Activated CD4-positive, alpha-beta T cell treated with anti-CD3 and anti-CD28 coated beads, Interleukin-2, amount 50 U/mL, for 1 hour (primary cell): ENCODE measurements at regions not wholly inside any gene's neighbourhood (a gene's known extent, or its start where the extent isn't known, plus 50 kb on each side); places are given as distances from the start of the nearest gene placed in this dataset.

Experiments used
- DNase-seq: peaks from one replicate; pipeline ENCODE4 v3.0.0-alpha.2; 2020

DNA sequence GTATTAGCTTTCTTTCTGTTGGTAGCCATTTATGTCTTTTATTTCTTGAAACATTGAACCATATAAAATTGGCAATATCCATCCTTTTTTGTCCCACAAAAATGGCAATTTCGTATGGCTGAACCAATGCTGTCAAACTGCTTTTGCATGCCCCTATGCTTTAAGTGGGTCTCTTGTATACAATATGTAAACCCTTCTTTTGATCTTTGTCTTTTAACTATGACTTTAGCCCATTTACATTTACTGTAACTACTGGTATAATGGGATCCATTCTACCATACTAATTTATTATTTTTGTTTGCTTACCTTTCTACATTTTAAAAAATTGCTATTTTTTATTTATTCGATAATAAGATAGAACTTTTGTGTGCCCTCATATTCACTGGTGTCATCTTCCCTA lies 93.4 kb downstream of the TENT4A start:
- DNase-seq: no peak

DNA sequence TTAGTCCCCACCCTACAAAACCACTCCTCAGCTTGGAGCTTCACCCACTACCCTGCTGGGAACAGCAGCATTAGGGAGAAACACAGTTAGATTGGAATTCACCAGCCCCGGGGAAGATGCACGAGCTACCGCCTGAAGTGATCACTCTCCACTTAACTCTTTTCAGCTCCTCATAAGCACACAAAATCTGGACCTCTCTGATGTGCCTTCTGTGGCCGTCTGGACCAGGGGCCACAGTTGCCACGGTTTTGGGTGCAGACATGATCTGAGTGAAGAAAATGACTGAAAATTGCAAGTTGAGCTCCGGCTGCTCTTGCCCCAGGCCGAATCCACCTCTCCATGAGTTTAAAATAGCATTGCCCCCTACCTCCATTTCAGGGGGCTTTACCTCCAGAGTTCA lies 95.2 kb downstream of the TENT4A start:
- DNase-seq: no peak

DNA sequence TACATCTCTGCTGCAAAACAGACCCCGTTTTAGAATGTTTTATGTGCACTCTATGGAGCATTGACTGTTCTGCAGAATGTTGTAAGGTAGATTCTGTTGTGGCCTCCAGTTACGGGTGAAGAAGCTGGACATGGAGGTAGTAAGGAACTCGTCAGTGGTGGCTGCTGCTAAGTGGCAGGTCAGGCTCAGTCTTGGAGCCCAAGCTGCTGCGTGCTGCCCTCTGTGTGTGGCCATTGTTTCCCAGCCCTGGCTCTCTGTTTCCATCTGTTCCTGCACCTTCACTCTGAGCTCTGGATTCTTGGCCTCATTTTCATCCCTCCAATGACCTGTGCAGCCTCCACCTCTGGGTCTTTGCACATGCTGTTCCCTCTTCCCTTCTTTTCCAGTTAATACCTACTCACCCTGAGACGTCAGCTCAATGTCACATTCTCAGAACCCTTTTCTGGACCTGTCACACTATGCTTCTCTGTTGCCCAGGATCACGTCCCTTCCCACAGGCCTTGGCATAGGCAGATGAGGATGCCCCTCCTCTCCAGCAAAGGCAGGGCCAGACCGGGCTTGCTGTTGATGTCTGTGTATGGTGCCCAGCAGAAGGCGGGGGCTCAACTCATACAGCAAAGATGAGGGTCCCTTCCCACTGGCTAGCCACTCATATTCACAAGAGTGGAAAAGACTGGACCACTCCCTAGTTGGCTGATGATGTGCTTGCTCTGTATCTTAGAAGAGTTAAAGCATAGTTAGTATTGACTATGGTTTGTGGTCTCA lies 97.6 kb downstream of the TENT4A start:
- DNase-seq: no peak

DNA sequence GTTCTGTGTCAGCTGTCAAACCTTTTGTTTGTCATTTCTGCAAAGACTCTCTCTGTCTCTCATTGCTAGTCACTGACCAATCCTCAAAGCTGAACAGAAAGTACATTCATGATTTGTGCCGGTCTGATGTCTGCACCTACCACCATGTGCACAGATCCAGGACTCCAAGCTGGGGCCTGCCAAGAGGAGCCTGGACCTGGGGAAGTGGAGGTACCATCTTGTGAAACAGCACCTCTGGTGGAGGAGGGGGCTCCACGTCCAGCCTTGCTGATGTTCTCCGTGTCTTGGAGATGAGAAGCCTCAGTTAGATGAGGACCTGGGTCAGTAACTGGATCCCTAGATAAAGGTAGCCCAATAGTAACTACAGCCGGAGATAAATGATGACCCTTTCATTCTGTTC lies 98.9 kb downstream of the TENT4A start:
- DNase-seq: no peak

DNA sequence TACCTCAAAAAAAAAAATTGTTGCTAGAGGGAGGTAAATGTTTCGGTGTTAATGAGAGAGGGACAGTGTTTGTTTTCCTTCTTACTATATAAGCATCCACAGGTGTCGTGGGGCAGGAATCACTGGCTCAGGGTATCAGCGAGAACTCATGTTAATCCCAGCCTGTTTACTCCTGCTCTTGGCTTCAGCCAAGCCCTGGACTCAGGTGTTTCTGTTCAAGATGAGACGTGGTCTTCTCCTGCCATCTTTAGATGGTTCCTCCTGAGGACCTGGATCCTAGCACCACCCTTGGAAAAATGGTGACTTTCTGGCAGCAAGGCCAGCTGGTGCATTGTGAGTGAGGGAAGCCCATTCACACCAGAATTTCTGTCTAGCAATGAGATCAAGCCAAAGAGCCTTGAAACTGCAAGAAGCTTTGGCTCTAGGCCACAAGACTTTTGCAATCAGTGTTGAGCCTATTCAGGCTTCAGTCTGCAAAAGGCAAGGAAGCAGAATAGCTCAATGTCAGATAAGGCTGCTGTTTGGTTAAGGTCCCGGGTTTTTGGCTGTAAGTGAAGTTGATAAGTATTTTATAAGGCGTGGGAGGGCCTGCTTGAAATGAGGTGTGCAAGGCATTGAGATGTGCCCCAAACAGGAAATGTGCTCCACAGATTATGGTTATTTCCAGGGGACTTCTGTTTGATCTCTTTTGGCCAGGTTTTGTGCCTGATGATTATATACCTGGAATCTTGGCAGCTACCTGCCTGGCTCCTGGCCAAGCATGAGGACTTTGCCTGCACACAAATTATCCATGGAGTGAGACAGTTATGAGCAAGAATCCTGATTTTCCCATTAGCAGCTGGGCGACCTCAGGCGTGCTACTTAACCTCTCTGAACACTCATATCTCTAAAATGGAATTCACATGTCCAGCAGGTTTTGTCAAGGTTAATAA lies 99.8 kb downstream of the TENT4A start:
- no peak for DNase-seq

DNA sequence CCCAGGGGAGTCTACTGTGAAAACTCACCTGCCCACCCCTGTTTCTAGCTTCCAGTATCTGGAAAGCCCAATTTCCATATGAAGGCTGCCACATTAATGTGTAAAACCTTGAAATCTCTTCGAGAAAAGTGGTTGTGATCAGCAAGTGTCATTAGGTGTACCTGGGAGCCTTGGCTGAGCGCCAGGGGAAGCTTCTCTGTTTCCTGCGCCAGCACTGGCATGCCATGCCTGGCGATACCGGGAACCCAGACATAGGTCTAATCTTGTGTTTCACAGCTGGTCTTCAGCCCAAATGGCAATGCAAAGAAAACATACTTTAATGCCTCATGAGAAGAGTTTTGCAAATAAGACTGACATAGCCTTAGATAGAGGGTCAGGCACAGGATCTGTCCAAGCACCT lies 101.6 kb downstream of the TENT4A start:
- no peak for DNase-seq

DNA sequence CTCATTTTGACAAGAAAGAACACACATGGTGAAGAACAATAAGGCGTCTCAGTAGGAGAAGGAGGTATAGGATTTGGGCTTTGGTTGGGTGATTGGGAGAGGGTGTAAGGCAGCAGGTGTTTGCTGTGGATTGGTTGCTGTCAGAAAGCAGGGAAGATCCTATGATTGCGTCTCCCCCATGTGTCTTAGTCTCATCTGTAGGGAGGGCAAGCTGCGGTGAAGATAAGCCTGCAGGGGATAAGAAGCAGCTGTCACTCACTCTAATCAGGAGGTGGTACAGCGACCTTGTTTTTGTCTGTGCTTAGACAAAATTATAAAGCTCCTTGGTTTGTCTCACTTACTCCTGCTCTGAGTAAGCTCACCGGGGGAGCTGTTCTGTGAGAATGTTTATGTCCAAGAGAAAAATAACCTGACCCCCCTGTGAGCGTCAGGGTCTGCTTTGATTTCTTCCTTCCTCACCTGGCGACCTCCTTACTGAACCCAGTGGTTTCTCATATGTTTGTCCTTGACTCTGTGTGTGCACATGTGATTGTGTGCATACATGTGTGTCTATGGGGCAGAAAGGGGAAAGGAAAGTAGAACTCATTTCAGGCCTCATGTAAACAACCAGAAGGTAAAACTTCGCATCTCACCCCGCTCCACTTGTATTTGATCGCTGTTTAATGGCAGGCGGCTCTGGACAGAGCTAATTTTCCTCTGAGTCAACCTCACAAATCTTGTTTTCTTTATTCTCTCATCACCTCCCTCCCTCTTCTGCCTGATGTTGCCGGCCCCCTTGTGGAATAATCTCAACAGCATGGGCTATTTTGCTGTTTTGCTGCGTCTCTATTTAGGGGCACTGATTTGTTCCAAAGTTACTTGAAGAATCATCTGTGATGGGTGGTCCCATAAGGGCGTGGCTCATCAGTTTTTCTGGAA lies 105.6 kb downstream of the TENT4A start:
- no peak for DNase-seq

DNA sequence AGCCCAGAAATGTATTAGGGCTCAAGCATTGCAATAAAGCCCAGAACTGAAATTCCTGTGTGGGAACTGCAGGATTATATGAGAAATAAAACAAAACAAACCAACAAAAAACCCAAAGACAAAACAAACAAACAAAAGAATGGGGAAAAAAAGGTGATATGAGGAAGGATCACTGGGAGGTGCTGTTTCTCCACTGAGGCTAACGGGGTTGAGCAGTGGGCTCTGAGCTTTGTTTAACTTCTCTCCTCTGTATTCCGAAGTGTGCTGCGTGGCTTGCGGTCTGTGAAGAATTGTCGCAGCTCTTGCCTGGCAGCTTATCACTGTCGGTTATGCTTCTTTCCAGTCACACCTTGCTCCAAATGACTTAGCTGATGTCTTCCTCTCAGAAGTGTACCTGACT lies 106.3 kb downstream of the TENT4A start:
- no peak for DNase-seq

DNA sequence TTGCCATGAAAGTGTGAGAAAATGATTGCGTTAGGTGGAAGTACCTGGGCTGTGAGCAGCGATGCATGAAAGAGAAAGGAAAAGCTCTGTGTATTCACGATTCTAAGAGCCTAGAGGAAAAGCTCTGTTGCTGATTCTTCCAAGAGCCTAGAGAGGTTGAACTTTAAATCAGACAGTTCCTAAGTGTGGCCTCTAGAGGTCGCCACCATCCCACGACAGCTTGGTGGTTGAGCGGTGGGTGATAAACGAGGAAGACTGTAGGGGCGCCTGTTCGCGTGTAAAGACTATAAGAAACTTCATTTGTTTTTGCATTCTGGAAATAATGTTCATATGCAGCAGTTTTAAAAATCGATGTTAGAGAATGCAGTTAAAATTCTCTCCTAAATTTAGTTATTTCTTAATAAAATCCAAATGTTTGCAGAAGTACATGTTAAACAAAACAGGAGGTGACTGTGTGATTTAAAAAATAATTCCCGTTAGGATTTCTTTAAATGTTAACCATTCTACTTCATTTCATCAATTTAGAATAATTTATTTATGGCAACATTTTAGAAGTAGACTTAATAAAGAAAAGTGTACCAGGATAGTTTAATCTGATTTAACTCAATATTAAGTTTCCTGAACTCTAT lies 107.7 kb downstream of the TENT4A start:
- DNase-seq: peak; percentile 35

DNA sequence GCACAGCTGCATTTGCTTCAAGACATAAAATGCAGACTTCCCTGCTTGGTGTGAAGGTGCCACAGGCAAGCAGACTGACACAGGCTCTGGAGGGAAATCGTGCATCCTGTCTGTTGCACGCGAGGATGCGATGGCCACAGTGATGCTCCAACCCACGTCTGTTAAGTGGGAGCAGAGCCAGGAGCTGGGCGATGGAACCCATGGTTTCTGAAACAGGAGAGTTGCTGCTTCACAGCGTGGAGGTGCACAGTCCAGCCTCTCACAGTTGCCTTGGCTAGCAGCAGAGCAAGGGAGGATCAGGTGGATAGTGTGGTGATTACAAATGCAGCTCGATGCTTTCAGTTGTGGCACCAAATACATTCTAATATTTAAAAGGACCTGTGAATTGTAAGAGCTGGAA lies 108.8 kb downstream of the TENT4A start:
- no peak for DNase-seq

DNA sequence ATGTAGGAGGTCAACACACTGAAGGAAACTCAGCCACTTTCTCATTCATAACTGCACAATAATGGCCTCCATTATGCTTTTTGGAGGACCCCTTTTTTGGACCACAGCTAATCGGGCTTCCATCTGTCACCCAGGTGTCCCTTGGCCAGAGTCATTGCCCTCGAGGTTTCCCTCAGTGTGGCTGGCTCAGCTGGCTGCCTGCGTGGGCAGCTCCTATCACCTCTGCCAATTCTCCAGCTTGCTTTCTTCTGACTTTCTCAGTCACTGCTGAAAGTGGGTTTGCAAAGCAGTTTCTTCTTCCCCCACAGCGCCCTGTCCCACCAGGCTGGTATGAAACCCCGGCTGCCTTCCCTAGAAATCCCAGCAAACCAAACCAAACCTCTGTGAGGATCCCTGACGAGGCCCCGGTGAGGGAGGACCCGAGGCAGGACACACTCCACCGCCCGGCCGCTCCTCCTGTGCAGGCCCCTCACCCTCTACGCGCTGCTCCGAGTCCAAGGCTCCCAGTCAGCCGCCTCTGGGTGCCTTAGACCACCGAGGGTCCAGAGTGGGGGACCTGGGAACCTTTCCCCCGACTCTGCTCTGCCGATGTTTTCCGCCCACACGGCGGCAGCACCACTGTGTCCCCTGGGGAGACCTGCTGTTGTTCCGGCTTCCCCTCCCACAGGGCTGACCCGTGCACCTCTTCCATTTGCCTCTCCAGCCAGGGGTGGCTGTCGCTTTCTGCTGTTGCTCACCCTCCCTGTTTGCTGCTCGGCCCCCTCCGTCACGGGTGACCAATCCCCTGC lies 109.5 kb downstream of the TENT4A start:
- no peak for DNase-seq

DNA sequence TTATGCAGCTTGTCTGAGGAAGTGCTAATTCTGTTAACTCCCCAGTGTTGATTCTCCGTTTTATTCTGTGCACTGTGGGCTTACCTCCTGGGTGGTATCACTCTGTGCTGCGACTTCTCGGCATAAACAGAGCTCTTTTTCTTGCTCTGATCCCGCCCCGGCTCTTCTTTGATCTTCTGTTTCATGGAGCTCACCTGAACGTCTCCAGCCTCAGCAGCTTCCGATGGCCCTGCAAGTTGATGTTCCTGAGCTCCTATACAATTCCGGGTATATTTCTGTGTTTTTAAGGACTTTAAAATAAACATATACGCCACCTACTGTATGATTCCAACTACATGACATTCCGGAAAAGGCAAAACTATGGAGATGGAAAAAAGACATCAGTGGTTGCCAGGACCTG lies 110.8 kb downstream of the TENT4A start:
- DNase-seq: no peak

DNA sequence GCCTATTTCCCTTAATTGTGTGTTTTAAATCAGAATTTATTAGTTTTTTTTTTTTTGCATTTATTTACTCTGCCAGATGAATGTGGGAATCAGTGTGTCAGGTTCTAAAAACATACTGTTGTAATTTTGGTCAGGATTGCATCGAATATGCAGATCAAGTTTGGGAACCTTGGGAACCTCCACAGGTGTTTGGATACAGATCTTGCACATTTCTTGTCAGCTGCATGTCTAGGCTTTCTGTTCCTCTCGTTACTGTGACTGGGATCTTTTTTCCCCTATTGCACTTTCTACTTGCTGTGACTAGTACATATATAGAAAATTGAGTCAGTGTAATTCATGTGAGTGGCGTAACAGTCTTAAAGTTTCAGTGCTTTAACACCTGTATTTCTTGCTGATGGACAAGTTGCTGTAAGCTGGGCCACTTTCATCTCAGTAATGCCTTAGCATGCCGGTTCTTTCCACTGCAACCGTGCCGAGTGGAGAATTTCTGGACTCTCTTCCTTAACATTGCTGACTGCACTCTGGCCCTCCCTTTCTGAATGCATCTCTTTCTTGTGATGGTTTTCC lies 112.5 kb downstream of the TENT4A start:
- DNase-seq: no peak

DNA sequence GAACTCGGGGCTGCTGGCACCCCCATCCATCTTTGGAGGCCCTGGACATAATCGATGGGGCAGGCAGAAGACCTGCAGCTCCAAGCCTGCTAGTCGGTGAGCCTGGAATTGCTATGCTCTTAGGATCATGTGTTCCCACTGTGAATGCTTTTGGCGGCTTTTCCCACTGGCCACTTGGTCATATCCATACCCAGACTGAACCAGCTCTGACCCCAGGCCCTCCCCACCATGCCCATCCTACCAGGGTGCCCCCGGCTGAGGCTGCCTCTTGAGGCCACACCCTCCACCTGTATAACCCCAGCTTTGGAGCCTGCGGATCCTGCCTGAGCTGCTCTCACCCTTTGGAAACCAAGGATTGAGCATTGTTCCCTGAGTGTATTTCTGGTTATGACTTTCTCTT lies 113.5 kb downstream of the TENT4A start:
- no peak for DNase-seq

DNA sequence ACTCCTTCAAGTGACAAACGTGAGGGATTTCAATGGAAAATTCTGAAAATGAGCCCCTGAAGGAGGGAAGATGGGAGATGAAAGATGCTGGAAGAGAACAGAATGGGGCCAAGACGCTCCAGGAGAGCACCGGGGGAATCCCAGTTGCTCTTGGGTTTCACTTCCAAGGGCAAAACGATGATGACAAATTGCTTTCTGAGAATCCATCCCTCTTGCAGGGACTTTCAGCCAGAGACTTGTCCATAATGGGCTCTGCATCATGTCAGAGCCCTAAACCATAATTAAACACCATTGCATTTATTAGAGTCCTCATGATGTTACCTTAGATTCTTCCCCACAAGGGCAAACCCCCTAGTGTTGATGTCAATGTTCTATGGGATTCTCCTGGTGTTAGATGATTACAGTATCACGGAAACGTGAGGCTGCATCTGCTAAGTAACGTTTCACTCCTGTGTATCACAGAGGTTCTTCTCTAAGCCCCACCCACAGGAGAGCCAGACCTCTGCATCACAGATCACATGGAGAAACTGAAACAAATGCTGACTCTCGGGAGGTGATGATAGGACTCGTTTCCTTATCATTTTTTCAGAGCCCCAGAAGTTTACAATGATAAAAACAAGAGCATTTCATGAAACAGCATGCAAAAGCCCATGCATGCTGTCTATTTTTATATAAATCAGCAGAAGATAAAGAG lies 114.4 kb downstream of the TENT4A start:
- peak; percentile 15 for DNase-seq

DNA sequence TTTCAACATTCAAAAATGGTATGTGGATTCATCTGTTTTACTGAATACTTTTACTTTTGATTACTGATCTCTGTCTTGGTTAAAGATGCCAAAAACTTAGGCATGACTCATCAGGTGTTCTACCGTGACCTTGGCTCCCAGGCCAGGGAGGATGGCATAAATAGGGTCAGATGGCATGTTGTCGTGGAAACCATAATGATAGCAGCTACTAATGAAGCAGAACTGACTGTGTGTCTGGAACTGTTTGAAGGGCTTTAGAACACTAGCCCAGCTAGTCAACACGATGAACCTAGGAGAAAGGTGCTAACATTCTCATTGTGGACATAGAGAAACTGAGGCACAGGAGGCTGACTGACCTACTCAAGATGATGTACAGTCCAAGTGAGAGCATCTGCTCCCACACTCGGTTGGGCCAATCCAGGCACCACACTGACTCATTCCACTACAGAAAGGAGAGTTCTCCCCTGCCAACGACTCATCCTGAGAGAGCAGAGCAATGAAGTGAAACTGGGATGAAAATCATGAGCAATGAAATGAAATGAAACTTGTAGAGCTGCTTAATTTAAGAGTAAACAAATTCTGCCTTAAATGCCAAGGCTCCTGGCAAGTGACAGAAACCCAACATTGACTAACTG lies 116.0 kb downstream of the TENT4A start:
- DNase-seq: no peak

DNA sequence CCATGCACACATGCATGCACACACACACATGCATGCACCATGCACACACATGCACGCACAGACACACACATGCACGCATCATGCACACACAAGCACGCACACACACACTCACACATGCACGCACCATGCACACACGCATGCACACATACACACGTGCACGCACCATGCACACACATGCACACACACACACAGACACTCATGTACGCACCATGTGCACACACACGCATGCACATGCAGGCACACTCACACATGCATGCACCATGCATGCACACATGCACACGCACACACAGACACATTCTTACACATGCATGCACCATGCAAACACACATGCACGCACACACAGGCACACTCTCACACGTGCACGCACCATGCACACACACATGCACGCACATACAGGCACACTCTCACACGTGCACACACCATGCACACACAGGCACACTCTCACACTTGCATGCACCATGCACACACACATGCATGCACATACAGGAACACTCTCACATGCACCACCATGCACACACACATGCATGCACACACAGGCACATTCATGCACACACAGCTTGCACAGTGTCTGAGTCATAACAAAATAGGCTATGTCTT lies 117.5 kb downstream of the TENT4A start:
- DNase-seq: no peak

DNA sequence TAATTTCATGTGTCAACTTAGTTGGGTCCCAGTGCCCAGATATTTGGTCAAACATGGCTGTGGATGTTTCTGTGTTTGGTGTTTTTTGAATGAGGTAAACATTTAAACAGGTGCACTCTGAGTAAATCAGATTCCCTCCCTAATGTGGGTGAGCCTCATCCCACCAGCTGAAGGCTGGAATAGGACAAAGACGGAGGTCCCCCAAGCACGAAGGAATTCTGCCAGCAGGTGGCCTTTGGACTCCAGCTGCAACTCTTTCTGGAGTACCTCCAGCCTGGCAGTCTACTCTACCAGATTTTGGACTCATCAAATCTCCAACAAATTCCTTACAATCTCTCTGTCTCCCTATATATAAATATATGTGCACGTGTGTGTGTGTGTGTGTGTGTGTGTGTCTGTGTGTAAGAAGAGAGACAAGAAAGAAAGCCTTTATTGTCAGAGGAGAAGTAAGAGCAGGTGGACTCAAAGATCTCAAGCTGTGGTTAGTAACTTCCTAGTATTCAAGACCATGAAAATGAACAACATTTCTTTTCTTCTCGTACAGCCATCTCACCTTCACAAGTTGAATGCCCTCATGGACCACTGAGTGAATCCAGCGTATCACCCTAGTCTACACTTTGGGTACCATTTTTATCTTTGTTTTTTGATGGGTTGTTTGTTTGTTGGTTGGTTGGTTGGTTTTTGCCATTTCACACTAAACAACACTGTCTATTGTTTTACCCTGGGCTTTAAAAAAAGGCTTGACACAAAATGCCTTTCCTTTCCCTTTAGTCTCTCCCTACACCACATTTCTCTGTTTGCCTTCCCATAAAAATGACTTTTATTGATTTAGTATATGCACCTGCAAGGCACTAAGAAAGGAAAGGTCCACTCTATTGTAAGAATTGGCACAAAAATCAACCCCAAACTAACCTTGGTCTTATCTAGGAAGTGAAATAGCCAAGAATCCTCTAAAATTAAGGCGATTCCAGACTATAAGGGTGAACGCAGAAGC lies 118.7 kb downstream of the TENT4A start:
- DNase-seq: no peak

DNA sequence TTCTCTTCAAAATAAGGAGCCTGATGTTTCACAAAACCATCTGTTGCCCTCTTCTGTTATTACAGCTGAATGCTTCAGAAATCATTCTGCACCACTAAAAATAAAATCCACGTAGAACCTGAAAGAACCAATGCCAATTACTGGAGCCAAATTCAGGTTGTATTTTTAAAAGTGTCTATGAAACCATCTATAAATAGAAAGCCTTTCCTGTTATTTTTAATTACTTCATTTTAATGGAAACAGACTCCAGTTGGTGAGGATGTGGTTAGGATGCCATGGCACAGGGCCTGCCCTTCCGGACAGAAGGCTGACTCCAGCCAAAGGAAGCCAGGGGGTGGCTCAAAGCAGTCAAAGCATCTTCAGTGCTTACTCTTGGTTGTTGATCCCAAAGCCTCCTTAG lies 119.8 kb downstream of the TENT4A start:
- DNase-seq: no peak
